G401 (cell line): ENCODE measurements at regions not wholly inside any gene's neighbourhood (a gene's known extent, or its start where the extent isn't known, plus 50 kb on each side); places are given as distances from the start of the nearest gene placed in this dataset.

Experiments used
- DNase-seq: peaks from one replicate; pipeline ENCODE4 v3.0.0-alpha.2; 2015; ENCODE audit warnings: low spot score
- in situ Hi-C: cut with HindIII; loops from 2 replicates; pipeline ENCODE4 v1.10.0; 2016; ENCODE audit warnings: low sequenced_read_pairs, mixed read lengths

DNA sequence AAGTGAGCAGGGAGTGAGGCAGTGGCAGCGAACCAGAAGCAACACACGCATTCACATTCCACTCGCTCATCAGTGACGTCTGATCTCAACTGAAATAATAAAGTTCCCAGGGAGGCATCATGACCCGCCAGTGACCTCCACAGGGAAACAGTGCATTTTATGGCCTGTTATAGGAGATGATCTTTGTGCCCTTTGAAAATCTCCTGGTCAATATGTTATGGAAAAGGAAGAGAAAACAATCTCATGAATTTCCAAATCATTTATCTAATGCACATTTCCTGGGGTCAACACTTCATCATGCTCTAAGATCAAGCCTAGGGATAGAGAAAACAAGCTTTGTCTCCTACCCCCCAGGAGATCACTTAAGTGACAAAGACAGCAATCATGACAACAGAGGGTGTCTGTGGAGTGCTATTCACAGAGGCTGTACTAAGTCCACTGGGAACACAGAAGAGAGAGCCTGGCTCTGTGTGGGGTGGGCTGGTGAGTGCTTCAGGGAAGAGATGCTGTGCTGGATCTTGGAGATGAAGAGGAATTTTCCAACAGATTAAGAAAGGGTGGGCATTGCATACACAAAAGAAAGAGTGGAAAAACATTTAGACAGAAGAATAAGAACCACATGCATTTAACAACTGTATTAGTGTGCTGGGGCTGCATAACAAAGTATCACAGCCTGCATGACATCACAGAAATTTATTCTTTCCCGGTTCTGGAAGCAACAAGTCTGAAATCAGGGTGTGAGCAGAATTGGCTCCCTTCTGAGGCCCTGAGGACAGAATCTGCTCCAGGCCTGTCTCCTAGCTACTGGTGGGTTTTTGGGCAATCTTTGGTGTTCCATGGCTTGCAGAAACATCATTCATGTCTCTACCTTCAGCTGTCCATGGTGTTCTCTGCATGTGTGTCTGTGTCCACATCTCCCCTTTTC lies 613.9 kb upstream of the IGFBP3 start:
- no peak for DNase-seq
- in situ Hi-C loops: no loop called here

DNA sequence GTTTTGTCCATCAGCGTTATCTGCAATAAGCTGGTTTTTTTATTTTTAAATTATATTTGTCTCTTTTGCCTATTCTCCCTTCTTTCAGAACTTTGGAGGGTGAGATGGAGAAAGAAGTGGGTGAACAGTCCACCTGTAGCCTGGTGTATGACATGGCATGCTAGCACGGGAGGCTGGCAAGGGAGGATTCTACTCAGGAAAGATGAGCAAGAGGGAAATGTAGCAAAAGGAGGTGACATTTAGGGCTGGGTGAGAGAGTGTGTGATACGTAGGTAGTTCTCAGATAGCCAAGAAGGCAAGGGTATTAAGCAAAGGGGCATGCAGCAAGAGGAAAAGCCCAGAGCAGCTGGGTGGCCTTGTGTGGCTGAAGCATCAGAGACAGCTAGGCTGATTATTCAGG lies 612.9 kb upstream of the IGFBP3 start:
- in situ Hi-C loops: no loop called here
- no peak for DNase-seq

DNA sequence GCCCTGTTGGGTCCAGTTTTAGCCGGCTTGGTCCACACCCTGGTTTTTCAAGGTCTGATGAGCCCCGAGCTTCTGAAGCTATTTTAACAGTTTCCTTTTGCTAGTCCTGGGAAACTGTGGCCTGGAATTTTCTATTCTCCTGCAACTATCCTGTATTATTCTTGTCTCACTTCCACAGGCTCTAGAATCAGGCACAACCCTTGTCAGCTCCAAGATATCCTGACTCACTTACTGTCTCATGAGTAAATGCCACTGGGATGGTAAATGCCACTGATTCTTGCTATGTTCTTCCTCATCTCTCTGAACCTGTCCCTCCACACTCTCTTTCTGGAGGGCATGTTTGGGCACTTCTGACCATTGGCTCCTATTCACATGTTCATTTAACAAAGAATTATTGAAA lies 611.5 kb upstream of the IGFBP3 start:
- no peak for DNase-seq
- in situ Hi-C loops: no loop called here

DNA sequence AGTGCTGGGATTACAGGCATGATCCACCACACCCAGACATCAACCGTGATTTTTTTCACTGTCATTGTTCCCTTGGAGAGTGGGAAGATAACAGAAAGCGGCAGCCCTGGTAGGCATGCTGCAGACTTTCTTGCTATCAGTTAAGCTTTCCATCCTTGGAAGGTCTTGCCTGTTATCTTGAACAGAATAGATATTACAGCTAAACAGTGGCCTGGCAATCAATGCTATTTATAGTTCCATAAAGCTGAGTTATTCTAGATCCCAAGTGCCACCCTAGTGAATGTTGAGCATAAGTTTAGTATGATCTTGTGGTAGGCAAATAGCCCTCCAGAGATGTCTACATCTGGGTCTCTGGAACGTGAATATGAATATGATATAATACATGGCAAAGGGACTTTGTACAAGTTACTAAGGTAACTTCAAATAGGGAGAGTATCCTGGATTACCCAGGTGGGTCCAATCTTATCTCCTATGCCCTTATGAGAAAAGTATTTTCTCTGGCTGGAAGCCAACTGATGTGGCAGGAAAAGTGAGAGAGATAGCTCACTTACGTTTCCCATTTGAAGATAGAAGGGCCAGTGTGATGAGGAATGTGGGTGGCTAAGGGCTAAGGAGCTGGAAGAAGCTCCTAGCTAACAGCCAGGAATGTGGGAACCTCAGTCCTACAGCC lies 609.1 kb upstream of the IGFBP3 start:
- DNase-seq: no peak
- in situ Hi-C loops: no loop called here

DNA sequence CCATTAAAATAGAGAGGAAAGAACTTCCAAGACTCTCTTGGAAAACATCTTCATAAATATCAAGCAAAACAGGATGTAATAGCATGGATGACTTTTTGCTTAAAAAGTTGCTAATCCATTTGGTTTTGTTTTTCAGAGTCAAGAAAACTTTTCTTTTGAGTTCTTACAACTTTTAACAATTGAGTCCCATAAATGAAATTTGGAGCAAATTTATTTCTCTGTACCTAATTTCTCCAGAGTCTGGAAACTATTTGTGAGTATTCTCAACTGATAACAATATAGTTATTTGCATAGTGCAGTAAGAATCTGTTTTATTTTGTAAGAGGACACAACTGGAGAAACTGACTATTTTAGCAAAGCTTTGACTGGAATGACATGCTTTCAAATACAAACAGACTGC lies 606.3 kb upstream of the IGFBP3 start:
- no peak for DNase-seq
- in situ Hi-C loops: no loop called here

DNA sequence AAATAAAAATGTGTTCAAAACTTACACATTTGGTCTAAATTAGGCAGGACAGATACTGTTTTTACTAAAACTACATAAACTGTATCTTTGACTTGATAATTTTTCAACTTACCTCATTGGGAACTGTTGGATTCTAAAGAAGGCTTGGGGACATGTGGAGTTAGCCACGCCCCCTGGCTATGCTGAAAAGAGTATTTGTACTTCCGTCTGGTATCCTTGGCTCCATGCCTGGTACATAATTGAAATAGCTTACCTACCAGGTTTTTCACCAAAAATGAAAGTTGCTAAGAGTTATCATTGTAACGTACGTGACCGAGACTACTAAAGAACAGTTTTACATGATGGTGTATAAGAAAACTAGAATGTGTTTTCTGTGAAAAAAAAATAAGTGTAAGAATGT lies 604.8 kb upstream of the IGFBP3 start:
- no peak for DNase-seq
- in situ Hi-C loops: no loop called here

DNA sequence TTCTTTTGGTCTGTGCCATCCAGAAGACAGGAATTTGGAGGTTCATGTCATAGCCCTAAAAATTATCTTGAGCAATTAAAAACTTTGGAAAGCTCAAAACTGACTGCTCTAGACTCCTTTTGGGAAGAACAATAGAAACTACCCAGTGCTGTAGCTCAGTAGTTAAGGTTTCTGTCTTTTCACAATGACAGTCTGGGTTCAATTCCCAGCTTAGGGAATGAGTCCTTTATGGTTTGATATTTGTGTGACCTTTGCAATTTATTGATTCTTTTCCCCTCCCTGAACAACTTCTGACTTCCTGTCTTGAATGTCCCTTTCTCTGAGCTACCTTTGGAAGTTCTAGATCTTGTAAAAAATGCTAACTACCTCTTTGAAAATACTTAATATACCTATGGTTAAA lies 603.3 kb upstream of the IGFBP3 start:
- in situ Hi-C loops: no loop called here
- no peak for DNase-seq

DNA sequence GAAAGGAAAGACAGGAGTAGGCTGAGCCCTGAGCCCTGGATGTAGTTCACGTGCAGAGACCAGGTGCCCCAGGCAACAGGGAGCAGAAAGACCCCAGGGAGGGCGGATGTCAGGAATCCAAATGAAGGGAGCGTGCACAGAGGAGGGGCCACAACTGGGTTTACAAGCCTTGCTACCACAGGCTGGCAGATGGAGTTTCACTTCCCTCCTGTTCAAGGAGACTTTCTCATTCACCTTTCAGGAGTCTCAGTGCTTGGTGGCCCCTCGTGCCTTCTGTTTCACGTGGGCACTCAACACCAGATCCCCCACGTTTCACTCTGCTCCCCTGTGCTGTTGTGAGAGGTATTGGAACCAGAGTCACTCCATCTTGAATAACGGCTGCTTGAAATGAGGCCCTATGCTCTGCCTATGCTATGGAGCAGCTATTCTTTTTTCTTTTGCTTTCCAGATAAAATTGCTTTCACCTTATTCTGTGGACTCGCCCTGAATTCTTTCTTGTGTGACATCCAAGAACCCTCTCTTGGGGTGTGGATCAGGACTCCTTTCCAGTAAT lies 601.4 kb upstream of the IGFBP3 start:
- in situ Hi-C loops: no loop called here
- DNase-seq: no peak

DNA sequence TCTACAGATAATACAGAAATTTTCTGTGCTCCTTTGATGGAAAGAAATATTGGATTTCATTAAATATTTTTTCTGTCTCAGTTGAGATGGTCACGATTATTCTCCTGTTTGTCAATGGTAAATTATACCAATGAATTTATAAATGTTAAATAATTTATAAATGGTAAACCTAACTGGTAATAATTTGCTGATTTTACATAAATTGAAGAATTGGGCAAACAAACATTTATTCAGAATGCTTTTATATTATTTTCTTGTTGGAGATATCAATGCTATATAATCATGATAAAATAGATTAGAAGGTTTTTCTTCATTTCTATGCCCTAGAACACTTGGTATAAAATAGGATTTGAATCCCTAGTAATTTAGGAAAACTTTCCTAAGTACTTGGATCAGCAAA lies 597.6 kb upstream of the IGFBP3 start:
- no peak for DNase-seq
- in situ Hi-C loops: no loop called here

DNA sequence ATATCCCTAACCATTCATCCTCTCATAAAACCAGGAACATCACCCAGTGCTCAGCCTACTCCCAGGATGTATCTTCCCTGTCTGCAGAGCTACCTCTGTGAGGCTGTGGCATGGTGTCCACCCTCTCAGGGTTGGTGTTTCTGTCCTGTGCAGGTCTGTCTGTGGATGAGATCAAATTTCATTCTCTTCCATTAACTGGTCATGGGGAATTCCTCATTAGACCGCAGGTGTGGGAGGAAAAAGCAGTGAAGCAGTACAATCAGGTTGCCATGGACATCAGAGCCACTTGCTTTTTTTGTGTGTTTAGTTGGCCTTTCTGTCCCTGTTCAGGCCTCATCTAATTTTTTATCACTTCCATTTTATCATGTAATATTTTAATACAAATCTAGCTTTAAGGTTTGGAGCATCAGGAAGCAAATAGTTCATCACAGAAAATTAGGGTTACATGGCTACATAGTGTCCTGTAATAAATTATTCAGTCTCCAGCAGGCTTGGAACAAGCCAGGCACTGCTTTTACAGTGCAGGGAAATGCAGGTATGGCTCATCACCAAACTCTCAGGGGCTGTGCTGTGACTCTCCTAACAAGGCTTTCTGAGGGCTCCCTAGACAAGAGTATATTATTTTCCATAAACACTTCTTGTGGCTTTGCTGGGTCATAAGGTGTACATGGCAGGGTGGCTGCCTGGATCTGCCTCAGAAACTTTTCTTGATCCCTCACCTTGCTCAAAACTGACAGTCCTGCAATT lies 594.9 kb upstream of the IGFBP3 start:
- DNase-seq: no peak
- in situ Hi-C loops: no loop called here

DNA sequence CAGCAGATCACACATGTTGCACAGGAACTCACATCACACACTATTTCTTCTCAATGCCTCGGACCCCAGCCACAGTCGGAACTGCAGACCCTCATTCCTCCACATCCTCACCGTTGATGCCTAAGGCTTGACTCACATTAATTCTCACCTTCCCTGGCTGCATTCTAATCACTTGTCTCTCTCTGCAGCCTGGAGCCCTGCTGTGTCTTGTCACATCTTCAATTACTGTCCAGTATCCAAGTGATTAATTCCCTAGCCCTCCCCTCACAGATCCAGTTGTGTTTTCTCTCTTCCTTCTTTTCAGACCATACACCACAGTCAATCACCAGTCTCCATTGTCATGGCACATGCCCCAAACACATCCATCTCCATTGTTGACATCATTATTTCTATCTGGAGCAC lies 592.4 kb upstream of the IGFBP3 start:
- in situ Hi-C loops: no loop called here
- DNase-seq: no peak

DNA sequence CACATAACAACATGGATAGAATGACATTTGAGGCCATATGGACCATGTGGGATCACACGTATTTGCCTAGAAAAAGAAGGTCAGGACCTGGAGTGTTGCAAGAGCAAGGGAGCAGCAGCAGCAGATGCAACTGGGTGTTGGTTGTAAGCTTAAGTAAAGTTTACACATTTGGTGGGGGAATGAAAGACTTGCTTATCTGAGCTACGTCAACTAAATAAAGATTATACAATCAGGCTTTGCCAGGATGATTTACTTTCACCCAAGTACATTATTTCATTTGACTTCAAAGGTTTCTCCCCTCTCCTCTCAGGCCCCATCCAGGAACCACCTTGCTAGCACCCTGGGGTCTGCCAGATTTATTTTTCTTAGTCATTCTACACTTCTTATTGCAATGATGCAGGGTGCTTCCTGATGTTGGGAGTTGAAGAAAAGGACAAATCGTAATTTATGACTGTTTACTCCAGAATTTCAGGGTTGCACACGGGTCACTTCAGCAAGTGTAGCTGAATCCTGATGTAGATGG lies 591.9 kb upstream of the IGFBP3 start:
- in situ Hi-C loops: no loop called here
- no peak for DNase-seq

DNA sequence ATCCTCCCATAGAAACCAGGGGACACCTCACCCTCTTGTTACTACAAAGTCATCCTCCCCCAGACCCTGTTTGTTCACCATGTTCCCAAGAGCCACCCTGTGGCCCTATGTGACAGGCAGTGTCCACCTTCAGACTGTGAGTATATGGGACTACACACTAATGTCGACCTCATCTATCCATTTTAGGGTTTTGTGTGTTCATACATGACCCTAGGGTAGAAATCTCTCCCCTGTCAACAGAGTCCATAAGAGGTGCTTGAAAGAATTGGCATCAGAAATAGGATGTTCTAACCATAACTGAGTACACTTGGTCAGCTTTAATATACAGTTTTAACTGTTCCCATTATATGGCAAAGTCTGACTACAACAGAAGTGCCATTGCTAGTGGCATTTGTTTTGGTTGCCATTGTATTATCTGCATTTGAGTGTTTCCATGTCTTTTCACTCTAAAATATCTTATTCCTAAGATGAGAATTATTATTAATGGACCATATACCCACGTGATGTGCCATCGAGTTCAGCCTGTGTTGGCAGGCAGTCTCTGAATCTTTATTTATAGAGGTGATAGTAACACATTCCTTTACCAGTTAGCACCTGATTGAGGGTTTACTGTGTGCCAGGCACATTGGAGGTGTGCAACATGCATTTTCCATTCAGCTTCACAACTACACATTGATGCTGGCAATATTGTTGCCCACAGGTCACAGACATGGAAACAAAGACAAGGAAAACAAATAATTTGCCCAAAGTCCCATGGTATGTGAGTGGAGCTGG lies 590.6 kb upstream of the IGFBP3 start:
- no peak for DNase-seq
- in situ Hi-C loops: no loop called here

DNA sequence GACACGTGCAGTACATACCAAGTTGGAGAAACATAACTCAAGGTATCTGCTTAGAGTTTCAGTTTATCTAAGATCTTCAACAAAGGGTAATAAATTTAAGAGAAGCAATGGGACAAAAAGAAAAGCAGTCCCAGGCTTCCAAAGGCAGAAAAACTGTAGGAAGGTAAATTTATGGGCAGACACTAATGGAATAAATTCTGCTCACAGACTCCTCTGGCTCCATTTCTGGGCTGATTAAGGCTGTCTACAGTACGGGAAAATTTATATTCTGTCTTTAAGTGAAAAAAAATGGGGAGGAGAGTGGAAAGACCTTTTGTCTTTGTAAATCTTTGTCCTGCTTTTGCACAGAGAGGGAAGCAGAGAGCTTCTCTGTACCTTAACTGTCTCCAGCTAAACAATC lies 587.5 kb upstream of the IGFBP3 start:
- no peak for DNase-seq
- in situ Hi-C loops: no loop called here

DNA sequence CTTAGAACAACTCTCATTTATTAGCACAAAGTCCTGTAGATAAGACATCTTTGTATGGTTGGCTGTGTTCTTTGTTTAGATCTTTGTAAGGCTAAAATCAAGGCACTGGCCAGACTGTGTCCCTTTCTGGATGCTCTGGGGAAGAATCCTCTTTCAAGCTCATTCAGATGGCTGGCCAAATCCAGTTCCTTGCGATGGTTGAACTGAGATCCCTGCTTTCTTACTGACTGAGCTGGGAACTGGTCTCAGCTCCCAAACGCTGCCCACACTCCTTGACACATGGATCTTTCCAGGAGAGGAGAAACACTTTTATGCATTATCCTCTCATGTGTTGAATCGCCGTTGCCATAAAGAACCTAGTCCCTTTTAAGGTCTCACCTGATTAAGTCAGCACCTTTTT lies 586.5 kb upstream of the IGFBP3 start:
- in situ Hi-C loops: no loop called here

DNA sequence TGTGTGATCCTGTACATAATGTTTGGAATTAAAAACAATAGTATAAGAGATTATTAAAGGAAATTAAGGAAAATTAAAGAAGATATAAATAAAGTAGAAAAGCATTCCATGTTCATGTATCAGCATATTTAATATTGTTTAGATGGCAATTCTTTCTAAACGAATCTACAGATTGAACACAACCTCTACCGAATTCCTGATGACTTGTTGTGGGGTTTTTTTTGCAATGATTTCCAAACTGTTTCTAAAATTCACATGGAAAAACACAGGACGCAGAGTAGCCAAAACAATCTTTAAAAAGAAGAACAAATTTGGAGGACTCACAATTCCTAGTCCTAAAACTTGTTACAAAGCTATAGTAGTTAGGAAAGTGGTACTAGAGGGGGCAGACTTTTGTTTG lies 573.4 kb upstream of the IGFBP3 start:
- in situ Hi-C loops: no loop called here

More for the DNA sequence above, 586.5 kb upstream of the IGFBP3 start:
- DNase-seq: no peak

DNA sequence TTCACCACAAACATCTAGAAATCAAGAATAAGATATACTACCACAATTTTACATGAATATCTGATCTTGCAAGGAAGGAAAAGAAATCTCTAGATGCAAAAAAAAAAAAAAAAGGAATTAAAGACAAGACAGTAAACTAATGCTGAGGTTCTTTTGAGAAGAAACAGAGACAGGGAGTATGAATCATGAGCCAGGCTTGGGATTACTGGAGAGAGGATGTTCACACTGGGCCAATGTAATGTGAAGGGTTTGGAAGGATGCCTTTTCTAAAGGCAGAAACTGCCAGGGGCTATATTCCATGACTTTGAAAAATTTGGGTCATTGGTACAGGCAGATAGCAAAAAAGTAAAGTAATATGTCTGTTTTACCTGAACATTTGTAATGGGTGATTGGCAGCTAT lies 573.0 kb upstream of the IGFBP3 start:
- in situ Hi-C loops: no loop called here
- DNase-seq: no peak

More for the DNA sequence above, 573.4 kb upstream of the IGFBP3 start:
- no peak for DNase-seq

DNA sequence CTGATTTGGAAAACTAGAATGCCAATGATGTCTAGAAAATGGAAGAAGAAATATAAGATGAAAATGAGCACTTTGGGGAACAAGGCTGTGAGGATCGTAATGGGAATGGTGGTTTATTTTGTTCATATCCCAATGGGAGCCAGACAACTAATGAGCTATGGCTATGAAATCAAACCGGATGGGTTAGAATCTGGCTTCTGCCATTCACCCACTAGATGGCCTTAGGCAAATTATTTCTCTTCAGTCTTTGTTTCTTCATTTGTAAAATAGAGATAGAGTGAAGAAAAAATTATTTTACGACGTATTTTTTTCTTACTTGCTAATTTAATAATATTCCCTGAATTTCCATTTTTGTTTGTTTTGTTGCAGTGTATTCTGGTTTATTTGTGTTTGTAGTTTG lies 572.1 kb upstream of the IGFBP3 start:
- DNase-seq: no peak
- in situ Hi-C loops: no loop called here

DNA sequence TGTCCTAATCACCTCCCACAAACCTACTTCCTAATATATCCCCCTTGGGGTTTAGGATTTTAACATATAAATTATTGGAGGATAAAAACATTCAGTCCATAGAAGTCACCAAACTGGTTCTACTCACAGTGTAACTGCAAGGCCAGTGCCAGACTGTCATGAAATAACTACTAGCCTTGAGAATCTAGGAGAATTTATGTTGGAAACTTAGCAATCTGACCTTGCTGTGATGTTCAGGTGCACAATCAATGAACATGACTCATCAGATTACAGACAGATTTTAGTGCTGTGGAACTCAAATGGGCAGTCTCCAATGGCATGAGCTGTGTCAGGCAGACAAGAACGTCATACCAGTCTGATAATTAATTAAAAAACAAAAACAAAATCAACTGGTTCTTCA lies 571.4 kb upstream of the IGFBP3 start:
- DNase-seq: no peak
- in situ Hi-C loops: no loop called here
